H1 (cell line): ENCODE measurements at regions not wholly inside any gene's neighbourhood (a gene's known extent, or its start where the extent isn't known, plus 50 kb on each side); places are given as distances from the start of the nearest gene placed in this dataset.

Experiments
- CTCF ChIA-PET: fragments of 300-600 bp; sonication (Branson Sonifier 250); formaldehyde crosslinking; loops from one replicate; lab custom pipeline; 2021; ENCODE audit not compliant: partially characterized antibody; lab: Charles Lee
- POLR2A ChIA-PET: fragments of 300-600 bp; sonication (Branson Sonifier 250); formaldehyde crosslinking; loops from one replicate; lab custom pipeline; 2021; ENCODE audit warnings: inconsistent platforms; ENCODE audit not compliant: partially characterized antibody; lab: Charles Lee
- DNase-seq, 2 experiments: peaks; one replicate each; pipeline versions ENCODE4 v3.0.0 to v3.0.0-alpha.2; 2010 to 2022; ENCODE audit warnings: low spot score in 2 of 2, low read depth in 1 of 2, mixed read lengths in 1 of 2
- FAIRE-seq: peaks from 2 replicates; lab custom pipeline; 2011; peaks lifted over from hg19 to GRCh38; lab: Jason Lieb, UNC
- H2AFZ ChIP-seq: 2 replicates; pipeline ENCODE4 v1.8.1; 2012; ENCODE audit warnings: low read length, inconsistent platforms
- H2AK5ac ChIP-seq: 2 replicates; pipeline ENCODE4 v1.6.1; 2013; ENCODE audit warnings: low read depth, low read length
- H2BK120ac ChIP-seq: replicated peaks from 2 replicates; pipeline ENCODE3; 2013; ENCODE audit warnings: low read depth, low read length, inconsistent platforms
- H2BK12ac ChIP-seq: 2 replicates; pipeline ENCODE4 v1.6.1; 2013; ENCODE audit warnings: low read depth, low read length
- H2BK15ac ChIP-seq: 2 replicates; pipeline ENCODE4 v1.6.1; 2013; ENCODE audit warnings: low read length
- H2BK20ac ChIP-seq: 2 replicates; pipeline ENCODE4 v1.6.1; 2013; ENCODE audit warnings: low read length
- H2BK5ac ChIP-seq: 2 replicates; pipeline ENCODE4 v1.6.1; 2013; ENCODE audit warnings: low read depth, low read length
- H3K14ac ChIP-seq: 2 replicates; pipeline ENCODE4 v1.6.1; 2013; ENCODE audit warnings: inconsistent platforms; ENCODE audit not compliant: insufficient read length
- H3K18ac ChIP-seq: 2 replicates; pipeline ENCODE4 v1.6.1; 2013; ENCODE audit warnings: low read length; ENCODE audit errors: extremely low read depth
- H3K23ac ChIP-seq: 2 replicates; pipeline ENCODE4 v1.6.1; 2013; ENCODE audit warnings: inconsistent platforms; ENCODE audit not compliant: insufficient read length
- H3K23me2 ChIP-seq: 2 replicates; pipeline ENCODE4 v1.6.1; 2013; ENCODE audit warnings: low read depth, low read length
- H3K27ac ChIP-seq: 2 replicates; pipeline ENCODE4 v1.6.1; 2011; ENCODE audit warnings: low read depth, low read length, inconsistent platforms
- H3K27me3 ChIP-seq, 4 experiments: replicated peaks in 1 of 4; 1 replicate in 1 of 4; 2 replicates in 3 of 4; pipeline versions ENCODE4 v1.6.1 to v1.8.1; 2011 to 2013; ENCODE audit warnings: low read length in 3 of 4, mild to moderate bottlenecking in 3 of 4, inconsistent platforms in 2 of 4, mixed read lengths in 2 of 4, moderate library complexity in 1 of 4; ENCODE audit not compliant: control insufficient read depth in 3 of 4, insufficient read depth in 3 of 4; ENCODE audit errors: extremely low read depth in 1 of 4
- H3K36me3 ChIP-seq, 4 experiments: 2 replicates each; pipeline versions ENCODE4 v1.6.1 to v1.8.1; 2011 to 2013; ENCODE audit warnings: mild to moderate bottlenecking in 4 of 4, low read length in 3 of 4, moderate library complexity in 2 of 4, control low read depth in 1 of 4, inconsistent platforms in 1 of 4; ENCODE audit not compliant: insufficient read depth in 4 of 4, control insufficient read depth in 2 of 4
- H3K4ac ChIP-seq: replicated peaks from 2 replicates; pipeline ENCODE3; 2013; ENCODE audit warnings: low read length, low read depth, mixed read lengths, inconsistent platforms; ENCODE audit not compliant: insufficient read length
- H3K4me1 ChIP-seq, 4 experiments: replicated peaks in 1 of 4; 1 replicate in 1 of 4; 2 replicates in 3 of 4; pipeline versions ENCODE4 v1.6.1 to v1.8.1; 2011 to 2013; ENCODE audit warnings: low read length in 3 of 4, inconsistent platforms in 2 of 4, mixed read lengths in 1 of 4; ENCODE audit not compliant: insufficient read depth in 4 of 4, control insufficient read depth in 3 of 4
- H3K4me2 ChIP-seq, 2 experiments: 2 replicates each; pipeline versions ENCODE4 v1.6.1 to v1.8.1; 2011 to 2013; ENCODE audit warnings: low read depth in 2 of 2, low read length in 2 of 2, control low read depth in 1 of 2, inconsistent platforms in 1 of 2, mild to moderate bottlenecking in 1 of 2; ENCODE audit not compliant: insufficient read depth in 1 of 2
- H3K4me3 ChIP-seq, 4 experiments: fragments of 200-600, 300-600 bp in 1 of 4; sonication (generic), shearing (Covaris generic), sonication (Bioruptor Twin) in 1 of 4; 2 replicates each; pipeline versions ENCODE4 v1.5.1 to v1.8.1; 2011 to 2016; ENCODE audit warnings: low read length in 4 of 4, low read depth in 3 of 4, control low read depth in 2 of 4, inconsistent platforms in 2 of 4, mild to moderate bottlenecking in 2 of 4, mixed read lengths in 1 of 4, moderate library complexity in 1 of 4; ENCODE audit not compliant: insufficient read depth in 2 of 4; ENCODE audit errors: extremely low read depth in 1 of 4
- H3K56ac ChIP-seq: replicated peaks from 2 replicates; pipeline ENCODE3; 2013; ENCODE audit warnings: low read depth, mild to moderate bottlenecking, mixed read lengths, low read length, inconsistent platforms; ENCODE audit not compliant: insufficient read length
- H3K79me1 ChIP-seq: 2 replicates; pipeline ENCODE4 v1.6.1; 2013; ENCODE audit warnings: low read depth, low read length, control low read depth
- H3K79me2 ChIP-seq, 2 experiments: 2 replicates each; pipeline versions ENCODE4 v1.6.1 to v1.8.1; 2012 to 2013; ENCODE audit warnings: low read length in 2 of 2, mild to moderate bottlenecking in 2 of 2, inconsistent platforms in 1 of 2; ENCODE audit not compliant: insufficient read depth in 2 of 2, control insufficient read depth in 1 of 2
- H3K9ac ChIP-seq, 4 experiments: replicated peaks in 1 of 4; 1 replicate in 1 of 4; 2 replicates in 3 of 4; pipeline versions ENCODE4 v1.6.1 to v1.8.1; 2011 to 2013; ENCODE audit warnings: low read depth in 3 of 4, low read length in 3 of 4, control low read depth in 2 of 4, mild to moderate bottlenecking in 2 of 4, moderate library complexity in 2 of 4, inconsistent platforms in 1 of 4; ENCODE audit errors: extremely low read depth in 1 of 4
- H3K9me3 ChIP-seq, 2 experiments: 2 replicates each; pipeline versions ENCODE4 v1.6.1 to v1.8.1; 2012 to 2013; ENCODE audit warnings: mild to moderate bottlenecking in 2 of 2, moderate library complexity in 2 of 2, control low read depth in 1 of 2, inconsistent platforms in 1 of 2, low read depth in 1 of 2, low read length in 1 of 2, mixed read lengths in 1 of 2; ENCODE audit not compliant: insufficient read depth in 2 of 2
- H4K20me1 ChIP-seq, 2 experiments: replicated peaks in 1 of 2; 2 replicates each; pipeline versions ENCODE3 to v1.8.1; 2011 to 2013; ENCODE audit warnings: inconsistent platforms in 2 of 2, low read length in 2 of 2, mild to moderate bottlenecking in 1 of 2; ENCODE audit not compliant: insufficient read depth in 2 of 2, control insufficient read depth in 1 of 2
- H4K5ac ChIP-seq: 2 replicates; pipeline ENCODE4 v1.6.1; 2013; ENCODE audit warnings: low read length, low read depth, mixed read lengths, inconsistent platforms; ENCODE audit not compliant: insufficient read length
- H4K8ac ChIP-seq: 2 replicates; pipeline ENCODE4 v1.8.0; 2013; ENCODE audit warnings: mild to moderate bottlenecking, moderate library complexity, low read length, inconsistent platforms; ENCODE audit not compliant: insufficient read depth; ENCODE audit errors: extremely low read depth
- H4K91ac ChIP-seq: replicated peaks from 2 replicates; pipeline ENCODE3; 2013; ENCODE audit warnings: low read length, mixed read lengths, inconsistent platforms; ENCODE audit not compliant: insufficient read length
- BRCA1 ChIP-seq: IDR thresholded peaks from 2 replicates; pipeline ENCODE4 v1.6.1; 2012; ENCODE audit warnings: low read depth, low read length, improper control_type of control experiment
- CREB1 ChIP-seq: IDR thresholded peaks from 2 replicates; pipeline ENCODE4 v1.6.1; 2012; ENCODE audit warnings: inconsistent platforms
- JUND ChIP-seq: IDR thresholded peaks from 2 replicates; pipeline ENCODE4 v1.6.1; 2011; ENCODE audit warnings: mild to moderate bottlenecking, improper control_type of control experiment, low read length
- KDM4A ChIP-seq: IDR thresholded peaks from one replicate; pipeline ENCODE4 v1.7.1; 2012; ENCODE audit warnings: low read depth, mild to moderate bottlenecking, moderate library complexity, low read length, inconsistent platforms; ENCODE audit not compliant: severe bottlenecking
- KDM5A ChIP-seq: fragments of 200-600 bp; IDR thresholded peaks from 2 replicates; pipeline ENCODE4 v1.7.1; 2012; ENCODE audit warnings: mild to moderate bottlenecking, low read length, inconsistent platforms, mixed read lengths
- PHF8 ChIP-seq: fragments of 200-600 bp; sonication (generic); conservative IDR thresholded peaks from 2 replicates; pipeline ENCODE4 v1.7.1; 2012; ENCODE audit warnings: low read depth, mild to moderate bottlenecking, inconsistent platforms, low read length, moderate library complexity
- RAD21 ChIP-seq, 2 experiments: IDR thresholded peaks in 1 of 2; conservative IDR thresholded peaks in 1 of 2; 2 replicates each; pipeline ENCODE4 v1.6.1; 2011; ENCODE audit warnings: low read depth in 2 of 2, low read length in 2 of 2, improper control_type of control experiment in 1 of 2, inconsistent platforms in 1 of 2, mild to moderate bottlenecking in 1 of 2, moderate library complexity in 1 of 2
- RBBP5 ChIP-seq: IDR thresholded peaks from 2 replicates; pipeline ENCODE4 v1.7.1; 2012; ENCODE audit warnings: low read depth, mild to moderate bottlenecking, inconsistent platforms, low read length, moderate library complexity, borderline replicate concordance
- RFX5 ChIP-seq: IDR thresholded peaks from 2 replicates; pipeline ENCODE4 v1.6.1; 2011; ENCODE audit warnings: low read depth, low read length, improper control_type of control experiment, borderline replicate concordance
- SIN3A ChIP-seq, 2 experiments: IDR thresholded peaks in 1 of 2; conservative IDR thresholded peaks in 1 of 2; 2 replicates each; pipeline ENCODE4 v1.6.1; 2011 to 2012; ENCODE audit warnings: low read length in 2 of 2, improper control_type of control experiment in 1 of 2, low read depth in 1 of 2, mild to moderate bottlenecking in 1 of 2
- SIRT6 ChIP-seq: IDR thresholded peaks from one replicate; pipeline ENCODE4 v1.7.1; 2012; ENCODE audit warnings: low read length, inconsistent platforms
- SIX5 ChIP-seq: IDR thresholded peaks from 2 replicates; pipeline ENCODE4 v1.6.1; 2011; ENCODE audit warnings: mild to moderate bottlenecking, low read depth, low read length
- SP2 ChIP-seq: IDR thresholded peaks from 2 replicates; pipeline ENCODE4 v1.6.1; 2012; ENCODE audit warnings: mild to moderate bottlenecking, low read length, inconsistent platforms
- SP4 ChIP-seq: IDR thresholded peaks from 2 replicates; pipeline ENCODE4 v1.6.1; 2012; ENCODE audit warnings: low read length, inconsistent platforms
- SUZ12 ChIP-seq: fragments of 200-600 bp; sonication (generic); IDR thresholded peaks from 2 replicates; pipeline ENCODE4 v1.6.1; 2012; ENCODE audit warnings: mild to moderate bottlenecking, inconsistent platforms, low read length, moderate library complexity, mixed read lengths
- TEAD4 ChIP-seq: IDR thresholded peaks from 2 replicates; pipeline ENCODE4 v1.6.1; 2012; ENCODE audit warnings: low read depth, low read length, inconsistent platforms, mixed read lengths
- WGBS, 2 experiments: shearing (Covaris generic) in 1 of 2; methylation state at CpG; one replicate each; pipeline versions ENCODE4 v1.1.6 to v1.1.7; 2013 to 2015; ENCODE audit warnings: low lambda C conversion rate in 2 of 2, mixed read lengths in 2 of 2, inconsistent platforms in 1 of 2, low coverage in 1 of 2, missing lambda C conversion rate in 1 of 2; ENCODE audit not compliant: insufficient replicate concordance in 2 of 2, insufficient coverage in 1 of 2, insufficient read length in 1 of 2; ENCODE audit errors: extremely low coverage in 1 of 2, missing lambda C conversion rate in 1 of 2; 5-methylcytosine and 5-hydroxymethylcytosine counted together

DNA sequence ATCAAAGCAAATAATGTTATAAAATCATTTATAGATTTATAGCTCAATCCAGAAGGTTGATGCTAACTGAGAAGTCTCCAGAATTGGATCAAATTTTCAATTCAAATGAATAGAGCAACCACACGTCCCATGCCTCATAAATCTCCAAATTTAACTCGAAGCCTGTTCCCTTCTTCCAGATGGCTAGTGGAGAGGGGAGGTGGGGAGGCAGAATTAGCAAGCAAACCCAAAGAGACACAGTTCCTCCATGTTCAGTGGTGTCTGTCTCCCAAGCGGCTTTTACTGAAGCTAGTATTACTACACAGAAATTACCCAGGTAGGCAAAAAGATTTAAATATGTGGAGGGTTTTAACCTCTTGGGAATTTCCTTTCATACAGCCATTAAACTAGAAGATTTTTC, 65.8 kb downstream of the DUSP6 start:
- Histone ChIP-seq H4K20me1 (no peaks in the 10 kb centered on the region), H3K56ac (no peak overlapping the region), H2BK15ac (no peak overlapping the region), H3K23ac (no peak overlapping the region), H3K4ac (no peak overlapping the region), H3K27ac (no peak overlapping the region), H4K5ac (no peak overlapping the region), H3K9ac (no peak overlapping the region), H3K4me1 (no peaks in the 10 kb centered on the region), H2BK5ac (no peak overlapping the region), H3K36me3 (no peaks in the 10 kb centered on the region), H3K4me3 (no peak overlapping the region), H3K79me1 (no peaks in the 10 kb centered on the region), H2BK120ac (no peak overlapping the region), H2BK20ac (no peak overlapping the region), H4K8ac (no peak overlapping the region), H3K23me2 (no peaks in the 10 kb centered on the region), H4K91ac (no peak overlapping the region), H3K9me3 (no peaks in the 10 kb centered on the region), H3K18ac (no peak overlapping the region), H2AK5ac (no peak overlapping the region), H3K79me2 (no peaks in the 10 kb centered on the region), H3K4me2 (no peak overlapping the region), H2BK12ac (no peak overlapping the region), H3K27me3 (no peaks in the 10 kb centered on the region), H3K14ac (no peak overlapping the region), H2AFZ (no peak overlapping the region)
- DNase-seq, result no peak
- 85% methylated on average over 3 of the region's 3 CpGs; no CpG with 5 or more reads in 1 of the 2 experiments for WGBS, 2 experiments
- CTCF ChIA-PET, result no interaction called here
- FAIRE-seq, result no peak
- POLR2A ChIA-PET, result interaction anchor here (1.2 kb wide), 1 partner anchor 67 kb away, joined by 3 read pairs; no protein-coding TSS in a partner anchor
- no peak for TF ChIP-seq SP2
- no peak for TF ChIP-seq JUND
- TF ChIP-seq RBBP5, result no peak
- no peak for TF ChIP-seq KDM4A
- no peak for TF ChIP-seq PHF8
- no peak for TF ChIP-seq SIX5
- TF ChIP-seq BRCA1, result no peak
- no peak for TF ChIP-seq TEAD4
- no peak for TF ChIP-seq SIN3A (conservative IDR thresholded peaks at IDR 0.05 in 1 of 2, IDR thresholded peaks at IDR 0.05 in 1 of 2; ENCODE audit: low read depth in 1 of 2, low read length in 2 of 2)
- TF ChIP-seq KDM5A, result no peak
- TF ChIP-seq RAD21 (IDR thresholded peaks at IDR 0.05 in 1 of 2, conservative IDR thresholded peaks at IDR 0.05 in 1 of 2; ENCODE audit: low read depth in 2 of 2, low read length in 2 of 2), result no peak
- no peak for TF ChIP-seq CREB1
- no peak for TF ChIP-seq SP4
- no peak for TF ChIP-seq SIRT6
- TF ChIP-seq RFX5, result no peak
- TF ChIP-seq SUZ12, result no peak
